Left renal cortex interstitium (tissue), 4 donors: ENCODE measurements at regions not wholly inside any gene's neighbourhood (a gene's known extent, or its start where the extent isn't known, plus 50 kb on each side); places are given as distances from the start of the nearest gene placed in this dataset.

Source experiments
- DNase-seq, 4 donors: peaks; one replicate each; pipeline ENCODE4 v3.0.0-alpha.2; 2013; ENCODE audit warnings: low read depth in 4 of 4, low spot score in 2 of 4, missing footprints in 1 of 4

DNA sequence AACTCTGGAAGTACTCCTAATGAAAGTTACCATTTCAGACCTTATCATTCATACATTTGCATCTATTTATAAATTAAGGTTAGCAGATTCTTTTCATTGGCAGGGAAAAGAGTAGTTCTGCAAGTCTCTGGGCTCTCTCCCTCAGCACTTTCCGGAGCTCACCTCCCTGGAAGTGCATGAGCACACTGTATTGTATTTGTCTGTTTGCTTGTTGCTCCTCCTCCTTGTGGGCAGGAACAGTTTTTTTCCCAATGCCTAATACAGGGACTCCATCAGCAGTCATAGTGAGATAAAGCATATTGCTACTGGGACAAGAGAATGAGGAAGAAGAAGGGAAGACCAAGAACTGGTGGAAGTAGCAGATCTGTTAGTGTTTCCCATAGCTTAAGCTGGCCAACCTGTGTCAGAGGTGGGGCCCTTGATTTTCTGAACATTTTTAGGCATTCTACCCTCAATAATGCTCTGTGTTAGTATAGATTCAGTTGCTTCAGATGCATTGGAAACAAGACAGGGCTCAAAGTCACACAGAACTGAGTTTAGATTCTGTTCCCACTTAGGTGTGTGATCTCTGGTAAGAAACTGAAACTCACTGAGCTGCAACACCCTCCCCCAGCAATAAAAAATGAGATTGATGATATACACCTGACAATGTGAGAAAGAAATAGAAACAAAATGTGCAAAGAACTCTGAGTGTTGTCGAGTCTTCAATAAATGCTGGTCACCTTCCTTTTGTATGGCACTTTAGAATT, 407.8 kb downstream of the TUSC7 start:
- DNase-seq: no peak

- no peak for DNase-seq
Measured at GRCh38 chr3:117118604-117119003, 409.0 kb downstream of the TUSC7 start.

DNA sequence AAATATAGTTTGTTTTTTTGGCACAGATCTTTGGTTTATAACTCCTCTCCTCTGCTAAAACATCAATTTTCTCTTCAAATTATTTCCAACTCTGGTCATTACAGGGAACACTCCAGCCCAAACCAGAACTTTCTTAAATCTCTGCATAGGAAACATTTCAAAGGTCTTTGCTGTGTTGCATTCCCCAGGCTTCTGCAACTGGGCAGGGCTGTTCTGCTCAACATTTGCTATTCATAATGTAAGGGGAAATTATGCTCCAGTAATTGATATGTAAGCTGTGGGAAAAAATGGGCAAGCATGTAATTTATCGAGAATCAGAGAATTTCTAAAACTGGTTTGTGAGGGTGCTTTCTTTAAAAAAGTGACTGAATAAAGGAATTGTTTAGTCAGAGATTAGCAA, 410.4 kb downstream of the TUSC7 start:
- no peak for DNase-seq

DNA sequence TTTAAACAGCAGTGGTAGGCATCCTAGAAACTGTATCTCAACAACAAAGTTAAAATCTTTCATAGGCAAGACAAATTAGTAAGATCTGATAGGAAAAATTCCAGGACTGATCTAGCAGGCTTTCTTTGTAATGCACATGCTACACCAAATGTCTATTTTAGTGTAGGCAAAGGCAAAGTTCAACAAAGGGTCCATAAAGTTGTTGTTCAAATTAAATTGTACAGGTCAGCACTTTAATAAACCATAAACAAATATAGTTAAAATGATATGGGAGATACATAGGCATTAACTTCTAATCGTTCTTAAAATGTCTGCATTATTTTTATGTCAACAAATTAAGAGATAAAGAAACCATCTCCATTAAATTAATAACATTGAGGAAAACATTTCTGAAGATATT, 413.0 kb downstream of the TUSC7 start:
- DNase-seq: no peak

GRCh38 chr3:117126460-117126859, 416.9 kb downstream of the TUSC7 start:
- no peak for DNase-seq

DNA sequence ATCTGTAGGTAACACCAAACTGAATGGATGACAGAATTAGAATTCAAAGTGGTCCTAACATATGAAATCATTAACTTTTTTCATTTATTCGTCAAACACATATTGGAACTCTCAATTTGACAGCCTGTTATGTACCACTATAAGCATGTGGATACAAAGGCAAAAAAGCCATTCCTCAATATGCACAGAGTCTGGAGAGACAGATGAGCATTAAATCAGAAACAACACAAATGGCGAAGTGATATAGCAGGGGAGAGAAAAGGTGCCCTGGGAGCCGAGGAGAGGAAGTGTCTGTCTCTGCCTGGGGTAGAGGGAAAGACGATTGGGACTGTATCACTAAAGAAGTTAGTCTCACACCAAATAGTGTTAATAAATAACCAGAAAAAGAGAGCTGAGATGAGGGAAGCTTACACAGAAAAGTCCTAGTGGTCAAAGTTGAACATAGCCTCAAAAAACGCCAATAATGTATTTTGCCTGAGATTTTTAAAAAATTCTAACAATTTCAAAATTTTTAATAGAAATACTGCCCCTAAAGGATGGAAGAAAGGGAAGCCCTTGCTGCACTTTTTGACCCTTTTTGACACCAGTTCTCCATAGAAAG, 417.5 kb downstream of the TUSC7 start:
- no peak for DNase-seq

GRCh38 chr3:117128133-117128532, 418.6 kb downstream of the TUSC7 start:
- DNase-seq: no peak

DNA sequence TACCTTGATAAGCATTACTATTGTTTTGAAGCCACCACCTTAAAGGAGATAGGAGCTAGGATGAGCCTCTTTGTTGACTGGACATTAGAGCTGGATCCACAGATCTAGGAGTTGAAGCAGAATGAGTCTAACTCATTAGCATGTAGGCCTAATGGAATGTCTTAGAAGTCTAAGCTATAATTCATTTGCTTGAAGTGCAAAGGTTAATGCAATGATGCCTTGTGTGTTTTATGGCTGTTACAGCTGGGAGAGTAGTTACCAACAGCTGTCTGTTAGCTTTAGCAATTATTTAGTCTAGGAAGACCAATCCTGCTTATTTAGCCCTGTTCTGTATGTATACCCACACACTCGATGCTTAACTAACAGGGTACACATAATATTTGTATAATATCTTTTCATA, 419.3 kb downstream of the TUSC7 start:
- DNase-seq: peak in 1 of 4 donors; percentile 26

- DNase-seq: no peak
Measured at GRCh38 chr3:117129516-117129915, 419.9 kb downstream of the TUSC7 start.

DNA sequence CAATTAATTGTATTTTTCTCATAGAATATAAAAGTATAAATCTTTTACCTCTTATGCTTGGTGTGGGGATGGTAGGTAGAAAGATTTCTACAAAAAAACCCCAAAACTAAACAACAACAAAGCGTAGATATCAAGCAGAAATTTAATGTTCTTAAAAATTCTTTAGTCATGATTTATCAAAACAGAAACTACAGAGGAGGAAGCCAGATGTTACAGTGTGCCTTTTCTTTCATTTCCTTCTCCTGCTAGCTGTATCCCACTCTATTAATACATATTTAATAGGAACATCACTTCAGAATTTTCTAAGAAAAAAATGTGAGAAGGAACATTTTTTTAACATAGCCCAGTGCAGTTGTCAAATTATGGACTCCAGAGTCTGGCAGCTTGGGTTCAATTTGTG, 420.6 kb downstream of the TUSC7 start:
- DNase-seq: no peak

GRCh38 chr3:117131259-117131658, 421.7 kb downstream of the TUSC7 start:
- DNase-seq: no peak

- DNase-seq: no peak
Measured at GRCh38 chr3:117133066-117133465, 423.5 kb downstream of the TUSC7 start.

DNA sequence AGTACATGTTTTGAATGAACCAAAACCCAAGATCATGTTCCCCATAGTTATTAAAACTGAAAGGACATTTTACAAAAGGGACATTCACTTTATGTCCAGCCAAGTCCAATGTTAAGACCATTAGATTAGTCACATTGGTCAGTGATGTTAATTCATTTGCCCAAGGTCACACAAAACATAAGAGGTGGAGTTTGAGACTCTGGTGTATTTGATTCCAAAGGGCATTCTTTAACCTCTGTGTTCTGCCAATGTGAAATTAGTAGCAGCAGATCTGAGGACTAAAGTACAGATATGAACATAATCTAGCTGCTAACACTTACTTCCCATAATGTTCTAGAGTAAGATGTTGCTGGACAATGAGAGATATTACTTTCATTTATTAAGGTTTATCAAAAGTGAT, 425.6 kb downstream of the TUSC7 start:
- DNase-seq: no peak

GRCh38 chr3:117136003-117136402, 426.4 kb downstream of the TUSC7 start:
- no peak for DNase-seq

GRCh38 chr3:117137065-117137464, 427.5 kb downstream of the TUSC7 start:
- no peak for DNase-seq

- DNase-seq: no peak
Measured at GRCh38 chr3:117139681-117140080, 430.1 kb downstream of the TUSC7 start.

GRCh38 chr3:117141812-117142211, 432.2 kb downstream of the TUSC7 start:
- no peak for DNase-seq

- DNase-seq: no peak
Measured at GRCh38 chr3:117144853-117145252, 435.3 kb downstream of the TUSC7 start.

DNA sequence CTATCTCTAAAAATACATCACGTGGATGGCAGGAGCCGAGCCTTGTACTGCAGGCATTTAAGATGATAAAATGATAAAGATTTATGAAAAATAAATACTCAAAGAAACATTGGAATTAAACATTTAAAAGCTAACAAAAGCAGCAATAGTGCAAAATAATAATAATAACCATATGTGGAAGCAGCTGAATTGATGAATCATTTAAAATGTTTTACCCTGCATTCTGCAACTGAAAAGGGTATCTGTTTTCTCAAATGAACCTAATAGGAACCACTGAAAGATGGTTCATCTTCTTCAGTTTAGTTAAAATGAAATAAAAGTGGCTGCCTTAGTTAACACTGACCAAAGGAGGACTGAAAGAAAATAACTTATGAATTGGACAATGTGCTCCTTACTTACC, 436.1 kb downstream of the TUSC7 start:
- no peak for DNase-seq

- no peak for DNase-seq
Measured at GRCh38 chr3:117146571-117146970, 437.0 kb downstream of the TUSC7 start.

- DNase-seq: no peak
Measured at GRCh38 chr3:117149584-117149983, 440.0 kb downstream of the TUSC7 start.

DNA sequence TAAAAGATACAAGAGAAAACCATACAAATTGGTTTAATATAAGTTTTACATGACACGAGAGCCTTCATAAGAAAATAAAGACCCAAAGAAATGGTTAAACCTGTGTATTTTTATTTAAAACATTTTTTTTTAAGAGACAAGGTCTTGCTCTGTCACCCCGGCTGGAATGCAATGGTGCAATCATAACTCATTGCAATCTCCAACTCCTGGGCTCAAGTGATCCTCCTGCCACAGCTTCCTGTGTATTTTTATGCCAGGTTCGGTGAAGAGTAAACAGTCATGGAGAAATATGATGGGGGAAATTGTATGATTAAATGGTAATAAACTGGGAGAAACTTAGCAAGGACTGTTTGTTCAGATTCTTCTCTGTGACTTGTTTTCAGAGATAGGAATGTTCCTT, 441.0 kb downstream of the TUSC7 start:
- no peak for DNase-seq

DNA sequence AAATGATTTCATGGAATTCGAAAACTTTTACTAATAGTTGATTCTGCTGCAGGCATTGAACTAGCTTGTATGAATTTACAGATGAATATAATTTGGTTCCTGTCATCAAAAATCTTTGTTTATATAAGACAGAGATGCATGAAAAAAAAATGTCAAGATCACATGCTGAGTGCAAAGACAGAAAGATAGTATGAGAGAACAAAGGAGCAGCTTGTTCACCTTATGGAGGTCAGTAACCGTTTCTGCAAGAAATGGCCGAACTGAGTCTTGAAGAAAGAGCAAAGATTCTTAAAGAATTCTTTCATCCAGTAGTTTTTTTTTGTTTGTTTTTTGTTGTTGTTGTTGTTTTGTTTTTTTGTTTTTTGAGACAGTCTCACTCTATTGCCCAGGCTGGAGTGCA, 450.6 kb downstream of the TUSC7 start:
- DNase-seq: no peak
